Stomach smooth muscle (tissue), 2 donors: ENCODE measurements at regions not wholly inside any gene's neighbourhood (a gene's known extent, or its start where the extent isn't known, plus 50 kb on each side); places are given as distances from the start of the nearest gene placed in this dataset.

ENCODE experiments used
- H3K27ac ChIP-seq: one replicate; pipeline ENCODE4 v1.7.0; 2013; ENCODE audit warnings: mild to moderate bottlenecking, low read length, inconsistent platforms
- H3K27me3 ChIP-seq, 2 donors: one replicate each; pipeline ENCODE4 v1.7.0; 2013; ENCODE audit warnings: low read length in 2 of 2; ENCODE audit not compliant: insufficient read depth in 2 of 2, control insufficient read depth in 1 of 2
- H3K36me3 ChIP-seq, 2 donors: one replicate each; pipeline ENCODE4 v1.7.0; 2013; ENCODE audit warnings: low read length in 2 of 2; ENCODE audit not compliant: control insufficient read depth in 2 of 2, insufficient read depth in 2 of 2
- H3K4me1 ChIP-seq: one replicate; pipeline ENCODE4 v1.7.0; 2013; ENCODE audit warnings: low read length; ENCODE audit not compliant: control insufficient read depth, insufficient read depth
- H3K4me3 ChIP-seq, 2 donors: one replicate each; pipeline ENCODE4 v1.7.0; 2013; ENCODE audit warnings: low read length in 2 of 2
- H3K9ac ChIP-seq, 2 donors: one replicate each; pipeline ENCODE4 v1.7.0; 2013; ENCODE audit warnings: low read length in 2 of 2, mild to moderate bottlenecking in 1 of 2
- H3K9me3 ChIP-seq, 2 donors: one replicate each; pipeline ENCODE4 v1.7.0; 2013; ENCODE audit warnings: low read length in 2 of 2; ENCODE audit not compliant: control insufficient read depth in 2 of 2
- donor health status: healthy.
- donor health status: Pancreatic carcinoma.

GRCh38 chr12:125304029-125304428 lies 238.8 kb downstream of the AACS start:
- Histone ChIP-seq H3K36me3 (no peaks in the 10 kb centered on the region), H3K4me3 (no peak overlapping the region), H3K9ac (no peak overlapping the region), H3K27me3 (no peaks in the 10 kb centered on the region), H3K27ac (no peak overlapping the region), H3K9me3 (peaks cover 0 to 3% of the 10 kb centered on the region in 2 donors), H3K4me1 (no peaks in the 10 kb centered on the region)

- H3K9ac ChIP-seq: no peak overlapping the region
- peaks cover 0 to 3% of the 10 kb centered on the region in 2 donors for H3K9me3 ChIP-seq
- no peaks in the 10 kb centered on the region for H3K36me3 ChIP-seq
- H3K4me3 ChIP-seq: no peak overlapping the region
- no peaks in the 10 kb centered on the region for H3K27me3 ChIP-seq
- H3K4me1 ChIP-seq: no peaks in the 10 kb centered on the region
- no peak overlapping the region for H3K27ac ChIP-seq
Observed at GRCh38 chr12:125305231-125305630, 240.0 kb downstream of the AACS start.

- peaks cover 6 to 7% of the 10 kb centered on the region in 2 donors for H3K27me3 ChIP-seq
- H3K9me3 ChIP-seq: no peaks in the 10 kb centered on the region
- H3K36me3 ChIP-seq: no peaks in the 10 kb centered on the region
- H3K9ac ChIP-seq: no peak overlapping the region
- H3K4me3 ChIP-seq: no peak overlapping the region
- no peaks in the 10 kb centered on the region for H3K4me1 ChIP-seq
- H3K27ac ChIP-seq: no peak overlapping the region
Observed at GRCh38 chr12:125310461-125310860, 245.2 kb downstream of the AACS start.

DNA sequence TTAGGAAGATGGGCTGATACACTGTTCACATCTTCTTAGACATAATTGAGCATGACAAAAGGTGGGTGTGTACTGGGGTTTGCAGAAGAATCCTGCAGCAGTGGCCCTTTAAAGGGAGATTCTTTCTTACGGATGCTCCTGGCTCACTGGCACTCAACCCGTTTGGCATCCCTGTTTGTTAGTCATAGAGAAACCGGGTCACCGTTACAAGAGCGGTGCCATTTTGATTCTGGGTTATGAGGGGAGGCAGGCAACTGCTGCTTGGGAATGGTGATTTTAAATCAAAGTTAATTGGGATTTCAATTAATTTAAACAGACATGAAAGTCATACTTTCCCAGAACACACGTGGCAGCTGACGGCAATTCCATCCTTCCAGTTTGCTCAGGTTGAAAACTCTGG lies 245.8 kb downstream of the AACS start:
- no peak overlapping the region for H3K27ac ChIP-seq
- no peaks in the 10 kb centered on the region for H3K36me3 ChIP-seq
- H3K27me3 ChIP-seq: peaks cover 6 to 7% of the 10 kb centered on the region in 2 donors
- no peaks in the 10 kb centered on the region for H3K9me3 ChIP-seq
- H3K4me3 ChIP-seq: no peak overlapping the region
- no peak overlapping the region for H3K9ac ChIP-seq
- no peaks in the 10 kb centered on the region for H3K4me1 ChIP-seq

- Histone ChIP-seq H3K27me3 (peaks cover 6 to 7% of the 10 kb centered on the region in 2 donors), H3K9ac (no peak overlapping the region), H3K9me3 (no peaks in the 10 kb centered on the region), H3K4me1 (no peaks in the 10 kb centered on the region), H3K36me3 (no peaks in the 10 kb centered on the region), H3K27ac (no peak overlapping the region), H3K4me3 (no peak overlapping the region)
Observed at GRCh38 chr12:125312471-125312870, 247.2 kb downstream of the AACS start.

DNA sequence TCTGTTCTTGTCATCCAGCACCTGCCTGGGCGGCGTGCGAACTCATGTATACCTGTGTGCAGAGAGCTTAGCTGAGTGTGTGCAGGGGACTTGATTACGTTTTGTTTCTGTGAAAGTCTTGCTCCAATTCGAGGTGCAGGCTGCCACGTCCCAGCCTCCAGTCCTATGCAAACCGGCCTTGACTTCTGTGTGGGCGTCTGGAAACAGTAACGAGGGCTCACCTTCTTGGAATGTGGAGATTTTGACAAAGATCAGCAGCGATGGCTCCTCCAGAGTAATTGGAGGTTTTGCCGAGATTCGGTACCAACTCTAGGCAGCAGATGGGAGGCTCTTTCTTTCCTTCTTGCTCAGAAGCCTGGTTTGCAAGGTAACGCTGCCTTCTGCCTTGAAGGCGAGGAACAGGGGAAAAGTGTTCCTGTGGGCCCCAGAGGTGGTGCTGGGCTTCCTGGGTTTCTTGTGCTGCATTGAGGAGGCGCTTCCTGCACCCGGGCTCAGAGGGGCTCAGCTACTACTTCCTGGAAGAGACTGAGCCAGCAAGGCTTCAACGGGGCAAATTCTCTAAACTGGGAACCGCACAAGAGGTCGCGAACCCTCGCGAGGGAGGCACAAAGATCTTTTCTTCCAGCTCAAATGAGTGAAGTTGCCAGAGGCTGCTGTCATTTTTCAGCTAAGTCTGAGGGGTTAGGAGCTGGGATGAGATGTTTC lies 249.0 kb downstream of the AACS start:
- no peak overlapping the region for H3K9ac ChIP-seq
- peaks cover 6 to 7% of the 10 kb centered on the region in 2 donors for H3K27me3 ChIP-seq
- no peaks in the 10 kb centered on the region for H3K9me3 ChIP-seq
- H3K4me1 ChIP-seq: no peaks in the 10 kb centered on the region
- no peak overlapping the region for H3K4me3 ChIP-seq
- H3K27ac ChIP-seq: no peak overlapping the region
- no peaks in the 10 kb centered on the region for H3K36me3 ChIP-seq

DNA sequence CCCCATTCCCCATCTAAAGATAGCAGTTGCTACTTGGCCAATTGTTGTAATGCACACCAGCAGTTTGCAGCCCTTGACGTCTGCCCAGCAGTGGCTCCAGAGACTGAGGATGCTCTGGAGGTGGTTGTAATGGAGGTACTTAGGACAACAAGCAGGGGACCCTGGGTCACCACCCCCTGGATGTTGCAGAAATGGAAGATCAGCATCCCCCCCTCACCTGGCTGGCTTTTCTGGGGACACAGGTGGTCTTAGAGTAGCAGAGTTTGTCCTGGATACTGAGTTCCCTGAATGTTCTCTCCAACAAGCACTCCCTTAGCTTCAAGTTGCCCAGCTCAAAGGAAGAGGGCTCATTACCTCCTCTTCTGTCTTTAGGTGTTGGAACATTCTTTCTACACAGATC lies 250.5 kb downstream of the AACS start:
- no peak overlapping the region for H3K9ac ChIP-seq
- H3K27ac ChIP-seq: no peak overlapping the region
- no peaks in the 10 kb centered on the region for H3K36me3 ChIP-seq
- no peaks in the 10 kb centered on the region for H3K4me1 ChIP-seq
- H3K27me3 ChIP-seq: peaks cover 3 to 7% of the 10 kb centered on the region in 2 donors
- H3K4me3 ChIP-seq: no peak overlapping the region
- no peaks in the 10 kb centered on the region for H3K9me3 ChIP-seq

DNA sequence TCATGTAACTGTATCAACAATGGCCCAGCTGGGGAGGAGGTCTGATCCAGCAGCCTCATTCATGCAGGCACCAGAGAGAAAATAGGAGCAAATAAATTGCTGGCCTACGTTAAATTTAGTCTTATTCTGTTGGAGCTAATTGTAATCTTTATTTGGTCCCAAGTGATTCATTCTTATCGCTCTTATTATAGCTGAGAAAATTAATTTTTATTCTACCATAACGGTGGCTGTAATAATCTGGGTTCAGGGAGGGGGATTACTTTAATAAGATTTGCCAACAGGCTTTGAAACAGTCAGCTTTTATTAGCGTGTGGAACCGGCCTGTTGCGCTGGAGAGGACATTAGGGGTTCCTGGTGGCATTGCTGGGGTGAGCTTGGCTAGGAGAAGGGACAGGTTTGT lies 254.9 kb downstream of the AACS start:
- H3K27me3 ChIP-seq: no peaks in the 10 kb centered on the region
- H3K27ac ChIP-seq: no peak overlapping the region
- no peak overlapping the region for H3K9ac ChIP-seq
- no peaks in the 10 kb centered on the region for H3K9me3 ChIP-seq
- H3K4me1 ChIP-seq: no peaks in the 10 kb centered on the region
- no peaks in the 10 kb centered on the region for H3K36me3 ChIP-seq
- H3K4me3 ChIP-seq: no peak overlapping the region

GRCh38 chr12:125324861-125325490 lies 259.7 kb downstream of the AACS start:
- H3K36me3 ChIP-seq: no peaks in the 10 kb centered on the region
- H3K27ac ChIP-seq: no peak overlapping the region
- no peak overlapping the region for H3K9ac ChIP-seq
- no peaks in the 10 kb centered on the region for H3K9me3 ChIP-seq
- H3K4me1 ChIP-seq: no peaks in the 10 kb centered on the region
- H3K4me3 ChIP-seq: no peak overlapping the region
- H3K27me3 ChIP-seq: peaks cover 12 to 20% of the 10 kb centered on the region in 2 donors

DNA sequence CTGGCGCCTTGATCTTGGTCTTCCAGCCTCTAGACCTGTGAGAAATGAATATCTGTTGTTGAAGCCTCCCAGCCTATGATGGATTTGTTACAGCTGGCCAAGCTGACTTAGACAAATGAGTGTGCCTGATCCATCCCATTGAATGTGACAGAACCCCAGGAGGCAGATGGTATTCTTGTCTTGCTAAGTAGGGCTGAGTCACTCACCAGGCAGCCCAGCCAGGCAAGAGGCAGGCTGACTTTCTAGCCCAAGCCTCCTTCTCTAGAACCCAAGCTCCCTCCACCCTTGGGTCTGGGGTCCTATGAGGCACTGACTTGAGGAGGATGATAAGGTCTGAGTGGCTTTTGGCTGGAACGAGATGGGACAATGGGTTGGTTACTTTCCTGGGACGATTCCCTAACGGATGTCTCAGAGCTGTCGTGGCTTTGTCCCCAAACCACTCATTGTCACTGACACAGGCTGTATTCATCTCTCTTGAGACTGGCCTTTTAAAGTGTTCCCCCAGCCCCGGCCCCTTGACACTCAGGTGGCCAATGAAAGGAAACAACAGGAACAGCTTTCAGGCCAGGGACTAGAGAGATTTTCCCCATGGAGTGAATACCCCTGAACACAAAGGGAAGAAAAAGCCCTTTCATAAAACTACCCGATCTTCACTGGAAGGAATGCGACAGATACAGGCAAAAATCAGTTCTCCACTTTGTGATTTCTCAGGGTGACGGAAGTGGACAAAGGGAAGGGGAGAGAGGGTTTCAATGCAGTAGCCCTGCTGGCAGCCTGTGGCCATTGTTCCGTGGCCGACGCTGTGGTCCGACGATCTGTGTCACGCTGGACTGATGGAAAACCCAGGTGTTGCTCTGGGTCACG lies 264.2 kb downstream of the AACS start:
- Histone ChIP-seq H3K9me3 (peaks cover 0 to 4% of the 10 kb centered on the region in 2 donors), H3K27ac (no peak overlapping the region), H3K36me3 (no peaks in the 10 kb centered on the region), H3K4me3 (no peak overlapping the region), H3K4me1 (no peaks in the 10 kb centered on the region), H3K9ac (no peak overlapping the region), H3K27me3 (peaks cover 12 to 20% of the 10 kb centered on the region in 2 donors)
